Activated naive CD4-positive, alpha-beta T cell treated with anti-CD3 and anti-CD28 coated beads, Interleukin-2, amount 50 U/mL, for 72 hours (primary cell): ENCODE measurements at regions not wholly inside any gene's neighbourhood (a gene's known extent, or its start where the extent isn't known, plus 50 kb on each side); places are given as distances from the start of the nearest gene placed in this dataset.
"Not testable (repeated sequence)": the region's sequence is repeated elsewhere in the genome, so short reads cannot be mapped to it uniquely, and the experiment has no call there.

Source experiments
- ATAC-seq, 2 donors: fragments of 150-1000 bp; cut with Tn5 transposase; 2 replicates each; pipeline ENCODE4 v1.10.0; 2021; ENCODE audit warnings: mild to moderate bottlenecking in 2 of 2, moderate library complexity in 2 of 2
- DNase-seq, 2 donors: peaks; one replicate each; pipeline ENCODE4 v3.0.0; 2021 to 2022; ENCODE audit warnings: low spot score in 2 of 2
- H3K27ac Mint-ChIP-seq, 2 donors: one replicate each; pipeline ENCODE4 v1.8.0; 2022; ENCODE audit warnings: mild to moderate bottlenecking in 2 of 2, mixed read lengths in 2 of 2
- H3K36me3 Mint-ChIP-seq, 2 donors: one replicate each; pipeline ENCODE4 v1.8.0; 2022; ENCODE audit warnings: mixed read lengths in 2 of 2
- H3K9me3 Mint-ChIP-seq, 2 donors: one replicate each; pipeline ENCODE4 v1.8.0; 2022; ENCODE audit warnings: mixed read lengths in 2 of 2

DNA sequence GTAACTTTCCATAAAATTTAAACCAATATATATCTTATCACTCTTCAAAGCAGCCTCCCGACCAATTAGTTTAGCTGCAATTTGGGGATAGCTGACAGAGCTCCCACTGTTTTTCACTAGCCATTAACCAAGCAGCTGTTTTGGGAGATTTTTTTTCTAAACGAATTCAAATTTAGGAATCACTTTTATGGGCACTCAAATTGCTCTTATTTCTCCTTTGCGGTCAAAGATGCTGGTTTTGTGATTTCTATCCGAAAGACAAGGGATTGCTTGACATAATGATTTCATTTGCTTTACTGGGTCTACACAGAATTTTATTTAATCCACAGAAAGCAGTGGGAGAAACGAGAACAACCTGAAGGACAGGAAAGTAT lies 505.7 kb upstream of the IL12A start:
- Mint-ChIP-seq H3K36me3 (no peaks in the 10 kb centered on the region), H3K9me3 (peaks cover 0 to 4% of the 10 kb centered on the region in 2 donors), H3K27ac (no peak overlapping the region)
- ATAC-seq (no peak), DNase-seq (no peak)

DNA sequence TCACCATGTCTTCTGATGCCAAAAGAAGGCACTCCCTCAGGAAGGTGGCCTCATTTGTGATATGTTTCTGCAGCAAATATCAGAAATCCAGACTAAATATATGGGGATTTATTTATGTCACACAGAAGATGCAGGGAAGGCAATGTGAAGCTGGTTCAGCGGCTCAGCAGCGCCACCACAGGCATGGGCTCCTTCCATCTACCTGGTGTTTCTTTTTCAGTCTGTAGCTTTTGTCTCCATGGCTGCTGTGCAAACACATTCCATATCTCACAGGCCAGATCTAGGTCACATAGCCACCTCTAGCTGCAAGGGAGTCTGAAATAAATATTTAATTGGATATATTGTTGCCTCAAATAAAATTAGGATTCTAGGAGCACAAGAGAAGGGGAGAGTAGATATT lies 502.1 kb upstream of the IL12A start:
- no peak for ATAC-seq
- DNase-seq: no peak
- no peak overlapping the region for H3K27ac Mint-ChIP-seq
- H3K9me3 Mint-ChIP-seq: peaks cover 7 to 15% of the 10 kb centered on the region in 2 donors
- H3K36me3 Mint-ChIP-seq: peaks cover 0 to 5% of the 10 kb centered on the region in 2 donors

DNA sequence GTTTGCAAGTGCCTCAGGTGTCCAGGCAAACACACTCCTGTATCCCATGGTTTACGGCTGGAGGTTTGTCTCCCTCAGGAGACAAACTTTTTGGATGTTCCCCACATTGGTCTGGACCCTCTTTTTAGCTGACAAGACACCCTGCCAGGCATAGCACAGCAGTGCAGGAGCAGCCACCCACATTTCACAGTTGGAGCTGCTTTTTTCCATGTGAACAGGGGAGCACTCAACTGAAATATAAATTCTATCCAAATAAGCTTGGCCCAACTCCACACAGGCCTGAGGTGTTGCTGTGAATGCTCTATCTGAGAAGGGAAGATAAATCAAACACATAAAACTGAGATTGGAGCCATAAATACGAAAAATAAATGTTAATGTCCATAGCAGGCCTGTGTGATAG lies 501.3 kb upstream of the IL12A start:
- Mint-ChIP-seq H3K36me3 (peaks cover 0 to 5% of the 10 kb centered on the region in 2 donors), H3K9me3 (peaks cover 7 to 17% of the 10 kb centered on the region in 2 donors), H3K27ac (no peak overlapping the region)
- no peak for DNase-seq
- ATAC-seq: no peak

DNA sequence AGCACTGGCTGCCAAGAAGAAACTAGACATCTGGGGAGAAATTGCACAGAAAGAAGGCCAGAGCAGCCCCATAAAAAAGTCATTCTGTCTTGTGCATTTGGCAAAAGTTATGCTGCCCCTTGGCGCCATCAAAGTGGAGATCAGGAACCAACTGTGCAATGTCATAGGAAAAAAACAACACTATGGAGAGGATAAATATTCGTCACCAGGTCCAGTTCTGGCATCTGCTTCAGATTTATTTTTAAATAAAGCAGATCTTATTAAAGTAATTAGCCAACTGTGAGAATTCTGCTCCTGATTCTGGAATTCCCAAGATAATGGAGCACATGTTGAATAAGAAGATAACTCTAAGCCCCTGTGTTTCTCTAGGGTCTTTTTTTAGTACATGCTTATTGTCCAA lies 500.0 kb upstream of the IL12A start:
- DNase-seq (no peak), ATAC-seq (no peak)
- peaks cover 0 to 5% of the 10 kb centered on the region in 2 donors for H3K36me3 Mint-ChIP-seq
- H3K27ac Mint-ChIP-seq: no peak overlapping the region
- H3K9me3 Mint-ChIP-seq: peaks cover 7 to 18% of the 10 kb centered on the region in 2 donors

DNA sequence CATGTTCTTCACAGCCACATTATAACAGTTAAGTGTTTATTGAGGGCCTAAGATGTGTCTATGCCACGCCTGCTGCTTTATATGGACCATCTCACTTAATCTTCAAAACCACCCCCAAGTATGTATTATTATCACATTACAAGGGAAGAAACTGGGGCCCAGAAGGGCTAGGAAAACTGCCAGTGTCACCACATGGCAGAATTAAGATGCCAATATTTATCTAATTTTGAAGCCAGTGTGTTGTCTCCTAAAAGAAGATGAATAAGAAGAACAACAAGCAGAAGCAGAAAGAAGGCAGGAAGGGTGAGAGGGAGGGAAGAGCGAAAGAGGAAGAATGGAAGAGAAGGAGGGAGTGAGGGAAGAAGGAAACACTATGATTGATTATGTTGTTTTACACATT lies 491.3 kb upstream of the IL12A start:
- no peak for DNase-seq
- ATAC-seq: no peak
- no peaks in the 10 kb centered on the region for H3K36me3 Mint-ChIP-seq
- H3K9me3 Mint-ChIP-seq: peaks cover 3 to 4% of the 10 kb centered on the region in 2 donors
- H3K27ac Mint-ChIP-seq: no peak overlapping the region

DNA sequence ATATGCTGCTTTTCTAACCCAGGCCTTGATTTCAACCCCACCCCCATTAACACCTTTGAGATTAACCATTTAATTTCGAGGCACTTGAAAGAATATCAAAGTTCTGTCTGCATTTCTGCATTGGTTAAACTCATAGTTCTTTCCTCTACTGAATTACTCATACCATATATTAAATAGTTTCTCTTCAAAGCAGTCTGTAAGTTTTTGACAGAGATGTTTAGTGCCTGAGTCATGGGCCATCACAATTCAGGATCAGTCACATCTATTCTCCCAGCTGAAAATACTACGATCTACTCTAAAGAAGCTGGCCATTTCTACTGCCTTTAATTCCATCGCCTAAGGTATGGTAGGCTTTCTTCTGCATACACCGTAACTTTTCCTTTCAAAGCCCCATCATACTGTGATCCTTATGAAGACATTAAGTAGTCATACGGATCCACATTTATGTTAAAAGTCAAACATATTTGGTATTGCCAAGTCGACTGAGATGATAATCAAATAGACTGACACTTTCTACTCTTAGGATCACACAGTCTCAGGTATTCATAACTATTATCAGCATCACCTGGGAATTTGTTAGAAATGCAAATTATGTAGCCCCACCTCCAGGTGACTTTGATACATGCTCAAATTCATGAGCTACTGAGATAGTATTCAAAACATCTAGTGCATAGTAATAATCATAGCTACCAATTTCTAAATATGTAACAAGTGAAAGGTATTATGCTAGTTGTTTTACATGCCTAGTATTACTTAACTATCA lies 489.4 kb upstream of the IL12A start:
- no peaks in the 10 kb centered on the region for H3K36me3 Mint-ChIP-seq
- ATAC-seq (no peak), DNase-seq (no peak)
- peaks cover 10 to 14% of the 10 kb centered on the region in 2 donors for H3K9me3 Mint-ChIP-seq
- no peak overlapping the region for H3K27ac Mint-ChIP-seq

DNA sequence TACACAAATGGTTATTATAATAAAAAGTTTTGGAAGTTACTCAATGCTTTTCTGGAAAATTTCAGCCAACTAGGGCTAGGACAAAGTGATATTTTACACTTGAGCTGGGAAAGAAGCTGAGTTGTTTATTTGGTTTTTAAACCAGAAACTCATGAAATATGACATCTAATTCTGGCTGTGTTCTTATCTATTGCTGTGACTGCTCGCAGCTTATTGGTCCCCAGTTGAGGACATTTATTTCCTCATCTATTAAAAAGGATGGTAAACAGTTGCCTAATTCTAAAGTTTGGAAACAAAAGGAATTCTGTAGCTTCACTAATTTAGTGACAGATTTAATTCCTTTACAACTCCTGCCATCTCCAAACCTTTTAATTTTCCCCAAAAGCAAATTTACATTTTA lies 487.6 kb upstream of the IL12A start:
- no peak overlapping the region for H3K27ac Mint-ChIP-seq
- H3K36me3 Mint-ChIP-seq: no peaks in the 10 kb centered on the region
- DNase-seq: no peak
- no peak for ATAC-seq
- H3K9me3 Mint-ChIP-seq: peaks cover 10 to 20% of the 10 kb centered on the region in 2 donors

DNA sequence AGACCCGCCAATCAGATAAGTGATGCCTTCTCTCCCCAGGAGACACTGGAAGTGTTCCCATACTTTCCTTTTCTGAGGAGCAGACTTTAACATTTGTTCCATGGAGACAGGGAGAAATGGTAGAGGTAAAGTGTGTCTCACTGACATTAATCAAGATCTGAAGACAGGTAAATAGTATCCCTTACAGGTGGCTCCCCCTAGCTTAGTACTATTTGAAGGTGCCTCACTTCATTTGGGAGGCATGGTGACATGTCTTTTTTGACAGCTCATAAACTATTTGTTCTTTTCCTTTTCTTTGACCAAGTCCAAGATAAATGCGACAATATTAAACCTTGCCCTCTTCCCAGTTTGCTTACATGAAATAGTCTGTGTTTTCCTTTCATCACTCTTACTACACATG lies 485.6 kb upstream of the IL12A start:
- Mint-ChIP-seq H3K36me3 (no peaks in the 10 kb centered on the region), H3K27ac (no peak overlapping the region), H3K9me3 (peaks cover 7 to 16% of the 10 kb centered on the region in 2 donors)
- DNase-seq: no peak
- no peak for ATAC-seq

DNA sequence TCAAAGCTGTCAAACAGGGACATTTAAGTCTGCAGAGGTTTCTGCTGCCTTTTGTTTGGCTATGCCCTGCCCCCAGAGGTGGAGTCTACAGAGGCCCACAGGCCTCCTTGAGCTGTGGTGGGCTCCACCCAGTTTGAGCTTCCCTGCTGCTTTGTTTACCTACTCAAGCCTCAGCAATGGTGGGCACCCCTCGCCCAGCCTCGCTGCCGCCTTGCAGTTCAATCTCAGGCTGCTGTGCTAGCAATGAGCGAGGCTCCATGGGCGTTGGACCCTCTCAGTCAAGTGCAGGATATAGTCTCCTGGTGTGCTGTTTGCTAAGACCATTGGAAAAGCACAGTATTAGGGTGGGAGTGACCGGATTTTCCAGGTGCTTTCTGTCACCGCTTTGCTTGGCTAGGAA lies 477.6 kb upstream of the IL12A start:
- not testable (repeated sequence) for ATAC-seq, H3K27ac Mint-ChIP-seq, H3K36me3 Mint-ChIP-seq, DNase-seq
- H3K9me3 Mint-ChIP-seq: peaks cover 8 to 14% of the 10 kb centered on the region in 2 donors

DNA sequence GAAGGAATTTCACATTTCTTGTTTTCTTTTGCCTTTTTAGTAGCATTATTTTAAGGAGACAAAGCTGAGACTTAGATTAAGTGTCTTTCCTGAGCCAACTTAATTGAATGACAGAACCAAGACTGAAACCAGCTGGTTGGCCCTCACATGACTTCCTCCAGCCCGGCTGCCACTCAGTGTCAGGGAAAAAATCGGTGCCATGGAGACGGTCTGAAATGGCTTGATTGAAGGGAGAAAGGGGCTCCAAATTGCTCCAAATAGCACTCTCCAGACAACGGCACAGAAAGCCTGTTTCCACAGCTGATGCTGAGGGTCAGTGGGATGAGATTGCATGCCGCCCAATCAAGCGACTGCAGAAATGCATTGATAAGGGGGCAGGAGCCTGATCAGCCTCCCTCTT lies 475.2 kb upstream of the IL12A start:
- no peaks in the 10 kb centered on the region for H3K36me3 Mint-ChIP-seq
- peaks cover 8 to 11% of the 10 kb centered on the region in 2 donors for H3K9me3 Mint-ChIP-seq
- H3K27ac Mint-ChIP-seq: no peak overlapping the region
- DNase-seq: no peak
- ATAC-seq: no peak

DNA sequence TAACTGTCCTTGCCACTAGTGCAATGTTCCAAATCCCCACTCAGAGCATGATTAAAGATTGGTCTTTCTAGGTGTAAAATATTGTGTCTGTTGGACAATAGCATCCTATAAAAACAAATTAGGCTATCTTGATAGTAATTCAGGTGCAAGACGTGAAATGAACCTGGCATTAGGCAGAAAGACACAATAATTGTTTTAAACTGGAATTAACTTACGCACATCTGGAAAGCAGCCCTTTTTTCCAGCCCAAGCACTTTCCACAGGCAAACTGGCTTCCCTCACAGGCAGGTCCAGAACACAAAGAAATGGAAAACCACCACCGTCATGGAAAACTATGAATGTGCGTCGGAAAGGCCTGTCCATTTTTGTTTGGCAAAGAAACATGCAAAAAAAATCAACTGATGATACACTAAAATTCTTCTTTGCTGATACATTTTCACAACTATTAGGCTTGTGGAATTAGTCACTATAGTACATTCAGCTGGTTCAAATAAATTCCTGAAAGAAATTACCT lies 474.7 kb upstream of the IL12A start:
- no peaks in the 10 kb centered on the region for H3K36me3 Mint-ChIP-seq
- H3K9me3 Mint-ChIP-seq: peaks cover 8 to 10% of the 10 kb centered on the region in 2 donors
- no peak overlapping the region for H3K27ac Mint-ChIP-seq
- DNase-seq (no peak), ATAC-seq (no peak)

DNA sequence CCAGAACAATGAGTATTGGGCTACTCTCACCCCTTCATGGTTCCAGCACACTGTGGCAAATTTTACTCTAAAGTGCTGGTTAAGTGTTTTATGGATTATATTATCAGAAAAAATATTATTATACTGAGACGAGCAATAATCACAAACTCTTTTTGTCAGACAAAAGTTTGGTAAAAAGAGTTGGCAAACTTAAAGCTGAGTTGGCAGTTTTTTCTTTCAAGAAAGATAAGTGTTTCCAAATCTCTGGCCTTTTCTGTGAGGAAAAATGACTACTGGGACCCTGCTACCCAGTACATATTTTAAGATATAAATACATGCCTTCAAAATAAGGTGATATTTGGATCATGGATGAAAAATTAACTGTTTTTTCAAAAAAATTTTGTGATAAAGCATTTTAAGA lies 471.5 kb upstream of the IL12A start:
- peaks cover 0 to 6% of the 10 kb centered on the region in 2 donors for H3K9me3 Mint-ChIP-seq
- no peaks in the 10 kb centered on the region for H3K36me3 Mint-ChIP-seq
- no peak overlapping the region for H3K27ac Mint-ChIP-seq
- DNase-seq (no peak), ATAC-seq (no peak)

DNA sequence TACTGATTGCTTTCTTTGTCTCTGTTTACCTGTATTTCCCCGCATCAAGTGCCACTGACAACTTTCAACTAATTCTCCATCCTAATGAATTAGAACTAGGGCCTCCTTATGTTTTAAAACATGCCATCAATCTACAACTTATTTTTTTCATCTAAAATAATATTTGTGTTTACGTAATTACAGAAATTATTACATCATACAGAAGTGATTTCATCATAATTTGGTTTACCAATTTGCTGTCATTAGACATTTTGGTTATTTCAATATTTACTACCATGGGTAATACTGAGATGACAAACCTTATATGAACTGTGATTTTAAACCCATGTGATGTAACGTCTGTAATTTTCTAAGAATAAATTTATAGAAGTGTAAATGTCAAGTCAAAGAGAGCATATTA lies 468.0 kb upstream of the IL12A start:
- ATAC-seq (no peak), DNase-seq (no peak)
- no peaks in the 10 kb centered on the region for H3K36me3 Mint-ChIP-seq
- H3K27ac Mint-ChIP-seq: no peak overlapping the region
- H3K9me3 Mint-ChIP-seq: peaks cover 0 to 10% of the 10 kb centered on the region in 2 donors

DNA sequence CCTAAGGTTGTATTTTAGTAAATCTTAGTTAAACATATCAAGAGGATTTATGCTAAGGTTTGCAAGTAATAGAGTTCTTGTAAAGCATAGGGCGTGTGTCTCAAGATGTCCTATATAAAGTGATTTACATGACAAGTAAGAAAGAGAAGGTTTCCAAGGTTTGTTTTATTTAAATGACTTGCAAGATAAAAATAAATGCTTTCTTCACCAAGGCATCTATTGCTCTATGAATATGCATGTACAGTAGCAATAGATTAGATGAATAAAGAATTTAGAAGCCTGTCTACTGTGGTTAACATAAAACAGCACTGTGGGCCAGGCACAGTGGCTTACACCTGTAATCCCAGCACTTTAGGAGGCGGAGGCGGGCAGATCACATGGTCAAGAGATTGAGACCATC lies 466.4 kb upstream of the IL12A start:
- no peaks in the 10 kb centered on the region for H3K36me3 Mint-ChIP-seq
- ATAC-seq: no peak
- H3K9me3 Mint-ChIP-seq: peaks cover 0 to 10% of the 10 kb centered on the region in 2 donors
- no peak overlapping the region for H3K27ac Mint-ChIP-seq
- DNase-seq: no peak

DNA sequence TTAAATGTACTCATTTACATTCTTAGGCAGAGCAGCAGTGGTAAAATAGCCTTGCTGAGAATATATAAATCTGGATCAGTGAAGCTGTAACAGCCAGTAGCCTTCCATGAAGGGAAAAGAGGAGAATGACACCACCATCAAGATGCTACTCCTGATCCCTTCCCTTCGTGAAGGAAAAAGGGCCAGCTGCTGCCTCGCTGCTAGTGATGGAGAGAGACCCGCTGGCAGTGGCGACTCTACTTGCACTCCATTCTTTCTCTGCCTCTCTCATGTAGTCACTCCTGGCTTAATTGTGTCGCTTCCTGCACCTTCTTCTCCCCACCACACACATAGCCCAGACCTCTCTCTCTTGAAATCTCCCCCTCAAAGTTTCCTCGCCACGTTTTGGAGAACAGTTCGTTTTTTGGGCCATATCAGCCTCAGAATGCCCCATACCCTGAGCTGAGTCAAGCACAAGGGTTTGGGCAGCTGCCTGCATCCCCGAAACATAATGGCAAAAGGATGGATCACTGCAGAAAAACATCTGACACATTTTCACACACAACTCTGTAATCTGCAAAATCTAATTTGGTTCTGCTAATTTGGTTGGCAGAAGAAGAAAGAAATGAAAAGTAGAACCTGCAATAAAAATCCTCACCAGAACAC lies 460.3 kb upstream of the IL12A start:
- Mint-ChIP-seq H3K36me3 (no peaks in the 10 kb centered on the region), H3K9me3 (peaks cover 0 to 16% of the 10 kb centered on the region in 2 donors), H3K27ac (no peak overlapping the region)
- no peak for ATAC-seq
- no peak for DNase-seq

DNA sequence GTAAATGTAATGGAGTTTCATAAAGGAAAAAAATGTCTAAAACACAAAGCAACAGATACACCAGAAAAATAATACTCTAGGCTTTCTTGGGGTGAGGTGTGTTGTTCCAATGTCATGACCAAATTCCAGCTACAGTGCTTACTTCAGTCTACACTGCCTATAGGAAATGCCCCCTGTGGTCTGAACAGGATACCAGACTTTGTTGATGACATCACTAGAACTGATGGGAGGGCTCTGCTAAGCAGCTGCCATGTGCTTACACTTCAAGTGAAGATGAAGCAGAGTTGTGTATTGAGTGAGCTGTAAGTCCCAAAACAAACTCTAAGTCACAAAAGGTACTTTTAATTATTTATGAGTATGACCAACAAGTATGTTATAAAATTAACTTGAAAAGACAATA lies 456.1 kb upstream of the IL12A start:
- DNase-seq (no peak), ATAC-seq (no peak)
- H3K36me3 Mint-ChIP-seq: no peaks in the 10 kb centered on the region
- H3K27ac Mint-ChIP-seq: no peak overlapping the region
- H3K9me3 Mint-ChIP-seq: peaks cover 5 to 7% of the 10 kb centered on the region in 2 donors

DNA sequence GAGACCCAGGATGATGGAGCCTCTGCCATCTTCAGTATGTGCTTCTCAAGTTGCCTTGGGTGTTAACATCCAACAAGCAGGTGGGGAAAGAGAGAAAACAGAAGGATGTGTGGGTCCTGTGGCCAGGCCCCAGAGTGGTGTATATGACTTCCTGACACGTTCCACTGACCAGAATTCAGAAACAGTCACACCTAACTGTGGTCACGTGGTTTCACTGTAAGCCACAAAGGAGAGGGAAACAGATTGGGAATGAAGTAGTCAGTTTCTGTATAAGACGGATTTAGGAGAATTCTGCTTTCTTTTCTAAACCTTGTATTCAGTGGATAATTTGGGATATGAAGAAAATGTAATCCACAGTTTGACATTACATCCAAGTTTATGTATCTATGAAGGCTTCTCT lies 454.1 kb upstream of the IL12A start:
- ATAC-seq: no peak
- Mint-ChIP-seq H3K36me3 (no peaks in the 10 kb centered on the region), H3K27ac (no peak overlapping the region), H3K9me3 (peaks cover 7 to 8% of the 10 kb centered on the region in 2 donors)
- no peak for DNase-seq

DNA sequence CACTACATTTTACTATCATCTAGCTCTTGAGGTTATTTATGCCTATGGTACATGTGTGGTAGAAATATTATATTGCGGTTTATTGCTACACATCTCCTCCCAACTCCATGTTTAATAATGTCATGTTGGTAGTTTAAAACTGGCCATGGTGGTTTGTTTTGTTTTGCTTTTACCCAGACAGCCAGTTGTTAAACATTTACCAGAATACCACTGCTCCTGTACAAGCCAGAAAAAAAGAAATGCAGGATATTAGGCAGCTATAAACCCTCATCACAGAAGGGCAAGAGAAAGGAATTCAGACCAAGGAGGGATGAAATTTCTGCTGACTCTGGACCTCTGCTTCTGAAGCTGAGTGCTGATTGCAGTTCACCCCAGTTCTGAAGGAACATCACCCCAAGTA lies 451.8 kb upstream of the IL12A start:
- no peak for ATAC-seq
- no peak for DNase-seq
- Mint-ChIP-seq H3K9me3 (peaks cover 8 to 14% of the 10 kb centered on the region in 2 donors), H3K36me3 (no peaks in the 10 kb centered on the region), H3K27ac (no peak overlapping the region)
